HepG2 (cell line): ENCODE measurements at regions not wholly inside any gene's neighbourhood (a gene's known extent, or its start where the extent isn't known, plus 50 kb on each side); places are given as distances from the start of the nearest gene placed in this dataset.

Experiments
- ARID4A ChIP-seq: sonication (generic); formaldehyde crosslinking; IDR thresholded peaks from 2 replicates; pipeline ENCODE4 v1.5.0; 2020; ENCODE audit warnings: mild to moderate bottlenecking, missing genetic modification reagents, borderline replicate concordance
- JUNB ChIP-seq: sonication (generic); formaldehyde crosslinking; IDR thresholded peaks from 2 replicates; pipeline ENCODE4 v1.8.0; 2022; ENCODE audit warnings: missing genetic modification reagents, mild to moderate bottlenecking, borderline replicate concordance
- MIER2 ChIP-seq: IDR thresholded peaks from 2 replicates; pipeline ENCODE4 v1.6.1; 2016; ENCODE audit warnings: missing biosample characterization, missing genetic modification reagents
- PRPF4 ChIP-seq: fragments of 200-400 bp; formaldehyde crosslinking; IDR thresholded peaks from 2 replicates; pipeline ENCODE4 v1.6.1; 2016; ENCODE audit warnings: low read length, low read depth; ENCODE audit not compliant: poor library complexity, severe bottlenecking
- RBAK ChIP-seq: sonication (generic); formaldehyde crosslinking; IDR thresholded peaks from 2 replicates; pipeline ENCODE4 v1.5.1; 2020; ENCODE audit warnings: mild to moderate bottlenecking, missing genetic modification reagents
- SNRNP70 ChIP-seq: fragments of 200-400 bp; formaldehyde crosslinking; IDR thresholded peaks from 2 replicates; pipeline ENCODE4 v1.6.1; 2017; ENCODE audit warnings: mild to moderate bottlenecking, low read depth, low read length, moderate library complexity
- ZFP36L2 ChIP-seq: sonication (generic); formaldehyde crosslinking; IDR thresholded peaks from 2 replicates; pipeline ENCODE4 v1.4.0; 2020; ENCODE audit warnings: missing genetic modification reagents
- ZGPAT ChIP-seq: IDR thresholded peaks from 2 replicates; pipeline ENCODE4 v1.6.1; 2016; ENCODE audit warnings: mild to moderate bottlenecking
- ZNF33B ChIP-seq: sonication (generic); formaldehyde crosslinking; IDR thresholded peaks from 2 replicates; pipeline ENCODE4 v1.5.1; 2020; ENCODE audit warnings: mild to moderate bottlenecking, missing genetic modification reagents
- ZNF468 ChIP-seq: sonication (generic); formaldehyde crosslinking; IDR thresholded peaks from 2 replicates; pipeline ENCODE4 v1.8.0; 2022; ENCODE audit warnings: mild to moderate bottlenecking, moderate library complexity, missing genetic modification reagents
- ZNF589 ChIP-seq: sonication (generic); formaldehyde crosslinking; conservative IDR thresholded peaks from 2 replicates; pipeline ENCODE4 v1.8.0; 2022; ENCODE audit warnings: mild to moderate bottlenecking, moderate library complexity, missing genetic modification reagents
- ZNF788 ChIP-seq: sonication (generic); formaldehyde crosslinking; IDR thresholded peaks from 2 replicates; pipeline ENCODE4 v1.5.0; 2020; ENCODE audit warnings: mild to moderate bottlenecking, missing genetic modification reagents, borderline replicate concordance
- ZNF878 ChIP-seq: sonication (generic); formaldehyde crosslinking; IDR thresholded peaks from 2 replicates; pipeline ENCODE4 v1.8.1; 2023; ENCODE audit warnings: mild to moderate bottlenecking, missing genetic modification reagents, moderate library complexity
- TF ChIP-seq, protein P1 (sequence below): sonication (generic); formaldehyde crosslinking; IDR thresholded peaks from 2 replicates; pipeline ENCODE4 v1.5.1; 2020; ENCODE audit warnings: mild to moderate bottlenecking, moderate library complexity, missing genetic modification reagents
- TF ChIP-seq, protein P2 (sequence below): sonication (generic); formaldehyde crosslinking; IDR thresholded peaks from 2 replicates; pipeline ENCODE4 v1.4.0; 2020; ENCODE audit warnings: missing genetic modification reagents, mild to moderate bottlenecking, borderline replicate concordance

- peak; percentile 90; the same call in 1 of the 2 replicates for TF ChIP-seq ARID4A
- TF ChIP-seq ZNF788 (CRISPR knock-in tag), result peak; percentile 97
- TF ChIP-seq ZNF878 (CRISPR knock-in tag), result peak; percentile 97
- TF ChIP-seq, protein P1, sequence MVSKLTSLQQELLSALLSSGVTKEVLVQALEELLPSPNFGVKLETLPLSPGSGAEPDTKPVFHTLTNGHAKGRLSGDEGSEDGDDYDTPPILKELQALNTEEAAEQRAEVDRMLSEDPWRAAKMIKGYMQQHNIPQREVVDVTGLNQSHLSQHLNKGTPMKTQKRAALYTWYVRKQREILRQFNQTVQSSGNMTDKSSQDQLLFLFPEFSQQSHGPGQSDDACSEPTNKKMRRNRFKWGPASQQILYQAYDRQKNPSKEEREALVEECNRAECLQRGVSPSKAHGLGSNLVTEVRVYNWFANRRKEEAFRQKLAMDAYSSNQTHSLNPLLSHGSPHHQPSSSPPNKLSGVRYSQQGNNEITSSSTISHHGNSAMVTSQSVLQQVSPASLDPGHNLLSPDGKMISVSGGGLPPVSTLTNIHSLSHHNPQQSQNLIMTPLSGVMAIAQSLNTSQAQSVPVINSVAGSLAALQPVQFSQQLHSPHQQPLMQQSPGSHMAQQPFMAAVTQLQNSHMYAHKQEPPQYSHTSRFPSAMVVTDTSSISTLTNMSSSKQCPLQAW (CRISPR knock-in tag), result peak; percentile 95; the same call in 1 of the 2 replicates
- TF ChIP-seq ZNF589, result peak; percentile 94
- no peak for TF ChIP-seq SNRNP70
- TF ChIP-seq, protein P2, sequence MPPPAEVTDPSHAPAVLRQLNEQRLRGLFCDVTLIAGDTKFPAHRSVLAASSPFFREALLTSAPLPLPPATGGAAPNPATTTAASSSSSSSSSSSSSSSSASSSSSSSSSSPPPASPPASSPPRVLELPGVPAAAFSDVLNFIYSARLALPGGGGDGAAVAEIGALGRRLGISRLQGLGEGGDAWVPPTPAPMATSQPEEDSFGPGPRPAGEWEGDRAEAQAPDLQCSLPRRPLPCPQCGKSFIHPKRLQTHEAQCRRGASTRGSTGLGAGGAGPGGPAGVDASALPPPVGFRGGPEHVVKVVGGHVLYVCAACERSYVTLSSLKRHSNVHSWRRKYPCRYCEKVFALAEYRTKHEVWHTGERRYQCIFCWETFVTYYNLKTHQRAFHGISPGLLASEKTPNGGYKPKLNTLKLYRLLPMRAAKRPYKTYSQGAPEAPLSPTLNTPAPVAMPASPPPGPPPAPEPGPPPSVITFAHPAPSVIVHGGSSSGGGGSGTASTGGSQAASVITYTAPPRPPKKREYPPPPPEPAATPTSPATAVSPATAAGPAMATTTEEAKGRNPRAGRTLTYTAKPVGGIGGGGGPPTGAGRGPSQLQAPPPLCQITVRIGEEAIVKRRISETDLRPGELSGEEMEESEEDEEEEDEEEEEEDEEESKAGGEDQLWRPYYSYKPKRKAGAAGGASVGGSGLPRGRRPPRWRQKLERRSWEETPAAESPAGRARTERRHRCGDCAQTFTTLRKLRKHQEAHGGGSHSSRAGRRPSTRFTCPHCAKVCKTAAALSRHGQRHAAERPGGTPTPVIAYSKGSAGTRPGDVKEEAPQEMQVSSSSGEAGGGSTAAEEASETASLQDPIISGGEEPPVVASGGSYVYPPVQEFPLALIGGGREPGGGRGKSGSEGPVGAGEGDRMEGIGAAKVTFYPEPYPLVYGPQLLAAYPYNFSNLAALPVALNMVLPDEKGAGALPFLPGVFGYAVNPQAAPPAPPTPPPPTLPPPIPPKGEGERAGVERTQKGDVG (CRISPR knock-in tag), result peak; percentile 98
- peak; percentile 54; the same call in 1 of the 2 replicates for TF ChIP-seq JUNB (CRISPR knock-in tag)
- TF ChIP-seq PRPF4, result peak; percentile 97
- TF ChIP-seq ZNF468 (CRISPR knock-in tag), result no peak
- TF ChIP-seq RBAK, result peak; percentile 83
- TF ChIP-seq MIER2 (CRISPR knock-in tag), result peak; percentile 91
- no peak for TF ChIP-seq ZFP36L2 (CRISPR knock-in tag)
- TF ChIP-seq ZNF33B (CRISPR knock-in tag), result peak; percentile 56; the same call in 1 of the 2 replicates
- peak; percentile 99 for TF ChIP-seq ZGPAT (CRISPR knock-in tag)
Measured at GRCh38 chr4:123478859-123479345, 82.3 kb downstream of the SPRY1 start (continued).
